Stimulated activated CD4-positive, alpha-beta T cell treated with anti-CD3 and anti-CD28 coated beads, Interleukin-12 subunit alpha, Interleukin-12 subunit beta, amount 100 ng/mL, for 48 hours (primary cell): ENCODE measurements at regions not wholly inside any gene's neighbourhood (a gene's known extent, or its start where the extent isn't known, plus 50 kb on each side); places are given as distances from the start of the nearest gene placed in this dataset.

Source experiments
- DNase-seq, 3 donors: peaks; one replicate each; pipeline ENCODE4 v3.0.0-alpha.2; 2020; ENCODE audit warnings: low read depth in 2 of 3, low spot score in 1 of 3

DNA sequence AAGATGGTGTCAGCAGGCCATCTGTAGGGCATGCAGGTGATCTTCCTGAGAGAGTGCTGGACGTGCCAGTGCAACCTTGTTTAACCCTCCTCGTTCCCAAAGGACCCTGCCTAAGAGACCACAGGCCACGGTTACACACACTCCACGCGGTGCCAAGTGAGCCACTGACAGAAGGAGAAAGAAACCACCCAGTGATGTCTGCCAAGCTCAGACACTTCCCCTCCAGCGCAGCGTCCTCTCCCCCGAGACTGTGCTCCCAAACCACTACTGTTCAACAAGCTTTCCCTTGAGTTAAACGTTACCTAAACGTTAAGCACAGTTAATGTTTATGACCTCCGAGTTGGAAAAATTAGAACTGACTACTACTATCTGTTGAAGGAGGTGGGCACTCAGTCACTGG lies 119.1 kb upstream of the NCK2 start:
- DNase-seq, result no peak

DNA sequence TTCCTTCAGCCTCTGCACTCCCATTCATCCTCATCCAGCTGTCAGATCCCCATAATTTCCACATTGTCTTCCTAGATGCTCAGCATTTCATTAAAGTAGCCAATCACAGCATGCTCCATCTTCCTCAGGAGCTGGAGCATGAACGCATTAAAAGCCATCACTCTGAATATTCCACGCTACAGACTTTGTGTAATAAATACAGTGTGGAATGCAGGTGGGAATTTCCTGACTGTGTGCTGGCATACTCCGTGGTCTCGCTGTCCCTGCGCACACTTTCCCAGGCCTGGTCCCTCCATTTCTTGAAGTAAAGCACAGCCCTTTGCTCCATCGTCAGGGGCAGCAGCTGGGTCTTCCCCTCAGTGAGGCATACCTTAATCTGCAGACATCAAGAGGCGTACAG lies 123.7 kb upstream of the NCK2 start:
- no peak for DNase-seq

DNA sequence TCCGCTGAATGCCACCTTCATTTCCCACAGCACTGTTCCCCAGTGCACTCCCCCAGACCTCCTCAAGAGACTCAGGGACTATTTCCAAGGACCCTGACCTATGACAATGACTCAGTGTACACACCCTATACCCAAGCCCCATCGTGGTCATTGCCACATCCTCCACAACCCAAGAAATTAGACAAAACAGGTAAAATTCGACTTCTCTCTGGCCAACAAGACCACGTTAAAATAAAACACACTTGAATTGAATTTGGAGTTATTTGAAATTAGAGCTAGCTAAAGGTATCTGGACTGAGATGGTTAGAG lies 126.4 kb upstream of the NCK2 start:
- no peak for DNase-seq

DNA sequence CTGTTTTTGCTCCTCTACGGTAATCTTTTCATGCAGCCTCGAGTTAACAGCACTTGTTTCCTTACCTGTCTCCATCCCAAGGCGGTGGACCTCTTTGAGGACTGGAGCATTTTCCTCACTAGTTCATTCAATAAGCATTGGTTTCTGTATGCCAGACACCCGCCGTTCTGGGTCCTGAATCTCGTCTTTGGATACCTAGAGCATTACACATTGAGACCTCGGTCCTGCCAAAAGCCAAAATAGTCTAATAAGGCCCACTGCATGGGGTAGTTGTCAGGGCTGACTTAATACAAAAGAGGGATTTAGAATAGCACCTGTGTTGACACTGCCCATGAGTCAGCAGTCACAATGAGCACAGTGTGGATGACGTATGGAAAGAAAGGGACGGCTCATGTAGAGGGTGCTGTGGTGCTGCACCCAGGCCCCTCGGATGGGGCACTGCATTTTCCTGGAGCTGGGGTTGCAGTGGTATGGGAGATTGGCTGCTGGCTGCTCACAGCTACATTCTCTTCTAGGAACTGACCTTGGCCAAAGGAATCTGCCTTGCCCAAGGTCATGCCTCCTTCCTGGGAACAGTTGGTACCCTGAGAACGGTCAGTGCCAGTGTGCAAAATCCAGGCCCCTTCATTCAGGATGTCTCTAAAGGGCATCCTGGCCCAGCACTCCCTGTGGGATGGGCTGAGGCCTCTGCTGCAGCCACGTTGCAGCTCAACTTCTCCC lies 126.9 kb upstream of the NCK2 start:
- no peak for DNase-seq

DNA sequence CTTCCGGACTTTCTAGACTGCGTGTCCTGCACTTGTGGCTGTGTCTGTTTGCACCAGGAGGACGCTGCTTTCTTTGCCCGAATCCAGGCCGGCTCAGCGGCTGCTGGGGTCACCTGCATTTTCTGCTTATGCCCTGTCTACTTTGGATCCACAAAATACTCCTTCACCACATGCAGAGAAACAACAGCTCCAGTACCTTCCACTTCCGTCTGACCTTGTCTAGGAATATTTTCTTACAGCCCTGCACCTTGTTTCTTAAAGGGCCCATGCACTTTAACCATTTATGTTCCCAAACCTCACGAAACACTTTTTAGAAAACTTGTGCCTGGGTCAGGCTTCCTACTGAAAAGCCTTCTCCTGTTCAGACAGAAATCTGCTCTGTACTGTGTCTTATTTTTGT lies 129.4 kb upstream of the NCK2 start:
- DNase-seq, result no peak

DNA sequence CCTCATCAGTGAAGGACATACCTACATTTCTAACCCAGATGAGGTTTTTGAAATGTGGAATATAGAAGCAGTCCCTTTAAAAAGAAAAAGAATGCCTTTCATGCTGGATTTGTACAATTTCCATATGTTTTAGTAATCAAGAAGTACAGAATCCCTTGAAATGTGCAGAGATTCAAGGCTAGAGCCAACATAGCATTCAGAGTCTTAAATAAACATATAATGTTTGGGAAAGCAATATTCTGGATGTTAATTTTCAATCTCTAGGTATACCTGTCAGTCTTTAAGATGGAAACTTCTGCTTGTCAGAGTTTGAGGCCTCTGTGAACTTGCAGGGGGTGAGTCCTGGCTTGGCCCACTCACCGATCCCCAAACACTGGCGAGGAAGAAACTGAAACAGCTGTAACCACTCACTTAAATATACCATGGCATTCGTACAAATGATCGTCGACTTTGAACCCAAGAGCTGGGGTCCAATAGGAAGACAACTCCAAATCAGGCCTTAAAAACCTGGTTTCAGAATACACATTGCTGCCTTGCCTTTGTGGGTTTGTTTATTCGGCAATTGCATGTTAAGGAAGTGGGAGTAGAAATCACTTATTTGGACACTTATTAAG lies 132.8 kb upstream of the NCK2 start:
- DNase-seq, result no peak

DNA sequence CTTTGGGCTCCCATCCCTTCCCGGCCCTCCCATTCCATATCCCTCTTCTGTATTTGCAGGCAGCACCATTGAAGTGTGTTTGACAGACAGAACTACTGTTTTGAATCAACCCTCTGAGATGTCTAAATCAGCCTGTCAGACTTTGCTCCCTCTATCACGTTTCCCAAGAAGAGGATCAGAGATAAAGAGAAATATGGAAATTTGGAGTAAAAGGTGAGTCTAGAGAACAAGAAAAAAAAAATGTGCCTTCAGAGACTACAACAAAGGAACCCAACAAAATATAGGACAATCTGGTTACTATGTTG lies 133.4 kb upstream of the NCK2 start:
- DNase-seq, result no peak

DNA sequence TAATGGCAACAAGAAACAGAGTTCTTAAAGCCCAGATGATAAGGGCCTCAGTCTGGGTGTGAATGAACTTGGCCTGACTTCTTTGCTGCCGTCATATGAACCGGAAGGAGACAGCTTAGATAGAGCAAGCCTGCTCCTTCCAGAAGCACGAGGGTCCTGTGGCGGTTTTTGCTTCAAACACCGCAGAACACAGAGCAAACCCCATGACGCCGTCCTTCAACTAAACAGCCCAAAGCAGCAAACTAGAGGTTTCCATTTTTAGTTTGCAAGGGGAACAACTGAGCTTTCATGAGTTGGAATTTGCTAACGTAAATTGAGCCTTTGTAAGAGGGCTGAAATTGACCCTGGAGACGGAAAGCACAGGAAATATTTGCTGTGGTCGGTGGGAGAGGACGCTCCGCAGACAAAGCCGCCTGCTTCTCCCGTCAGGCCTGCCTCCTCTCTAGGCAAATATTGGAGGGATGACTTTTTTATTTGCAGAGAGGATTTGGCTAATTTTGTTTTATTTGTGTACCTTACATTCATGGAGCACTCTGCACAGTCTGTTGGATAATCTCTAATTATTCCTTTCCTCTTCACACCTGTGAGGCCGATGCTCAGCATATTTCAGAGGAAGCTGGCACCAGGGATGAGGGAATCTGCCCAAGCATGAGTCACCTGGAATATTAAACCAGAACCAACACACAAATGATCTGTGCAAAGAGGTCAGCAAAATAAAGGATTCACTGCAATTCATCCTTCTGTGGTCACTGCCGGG lies 134.0 kb upstream of the NCK2 start:
- DNase-seq, result no peak

DNA sequence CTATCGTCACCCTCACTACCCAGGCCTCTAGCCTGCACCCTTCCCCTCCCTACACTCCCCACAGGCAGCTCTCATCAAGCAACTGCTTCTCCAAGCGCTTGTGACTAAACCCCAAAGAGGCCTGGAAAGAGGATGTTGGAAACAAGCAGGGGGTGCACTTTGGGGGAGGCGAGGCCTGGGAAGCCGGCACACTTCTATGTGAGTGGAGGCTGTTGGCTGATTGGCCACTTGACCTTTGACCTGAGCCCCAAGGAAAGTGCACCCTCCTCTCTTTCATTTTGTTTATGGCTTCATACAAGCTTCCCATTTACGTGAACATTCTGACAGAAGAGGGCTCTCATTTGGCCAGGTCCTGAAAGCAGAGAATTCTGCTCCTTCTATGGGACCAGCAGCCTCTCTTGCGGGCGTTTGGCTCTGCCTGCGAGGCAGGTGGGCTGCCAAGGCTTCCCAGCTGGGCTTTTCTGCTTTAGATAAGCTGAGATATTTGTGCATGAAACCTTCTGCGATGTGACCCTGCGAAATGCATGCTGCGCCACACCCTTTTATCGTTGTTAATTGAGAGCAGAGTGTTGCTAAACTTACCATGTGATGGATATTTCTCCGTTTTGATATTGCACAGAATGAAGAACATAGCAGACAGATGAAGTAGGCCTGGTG lies 134.8 kb upstream of the NCK2 start:
- DNase-seq, result no peak

DNA sequence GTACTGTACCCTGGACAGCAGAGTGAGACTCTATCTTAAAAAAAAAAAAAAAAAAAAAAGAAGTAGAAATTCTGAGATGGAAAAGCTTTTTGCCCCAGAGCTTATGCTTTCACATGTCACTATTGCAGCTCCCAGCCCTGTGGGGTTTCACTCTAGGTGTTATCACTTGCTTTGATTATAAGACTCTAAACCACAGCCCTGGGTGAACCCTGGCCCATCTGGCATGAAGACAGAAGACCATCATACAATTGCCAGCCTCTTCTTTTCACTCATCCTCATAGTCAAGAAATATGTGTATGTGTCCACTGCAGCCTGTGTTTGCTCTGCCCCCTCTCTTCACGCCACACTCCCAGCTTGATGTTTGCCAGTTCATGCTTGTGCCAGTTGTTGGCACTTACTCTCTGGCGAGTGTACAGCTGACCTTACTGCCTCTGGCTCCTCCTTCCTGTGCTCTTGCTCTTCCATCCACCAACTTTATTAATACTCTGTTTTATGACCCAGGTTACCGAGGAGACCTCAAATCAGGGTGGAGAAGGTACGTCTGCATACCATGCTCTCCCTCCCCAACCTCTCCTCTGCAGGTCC lies 136.7 kb upstream of the NCK2 start:
- no peak for DNase-seq

DNA sequence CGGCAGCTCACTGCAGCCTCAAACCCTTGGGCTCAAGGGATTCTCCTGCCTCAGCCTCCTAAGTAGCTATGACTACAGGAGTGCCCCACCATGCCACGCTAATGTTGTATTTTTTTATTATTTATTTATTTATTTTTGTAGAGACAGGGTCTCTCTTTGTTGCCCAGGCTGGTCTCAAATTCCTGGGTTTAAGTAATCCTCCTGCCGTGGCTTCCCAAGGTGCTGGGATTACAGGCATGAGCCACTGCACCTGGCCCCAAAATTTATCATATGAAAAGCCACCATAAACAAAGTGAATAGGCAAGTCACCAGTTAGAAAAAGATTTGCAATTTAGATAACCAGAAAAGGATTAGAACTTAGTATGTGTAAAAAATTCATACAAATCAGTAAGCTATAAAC lies 138.6 kb upstream of the NCK2 start:
- DNase-seq, result no peak

DNA sequence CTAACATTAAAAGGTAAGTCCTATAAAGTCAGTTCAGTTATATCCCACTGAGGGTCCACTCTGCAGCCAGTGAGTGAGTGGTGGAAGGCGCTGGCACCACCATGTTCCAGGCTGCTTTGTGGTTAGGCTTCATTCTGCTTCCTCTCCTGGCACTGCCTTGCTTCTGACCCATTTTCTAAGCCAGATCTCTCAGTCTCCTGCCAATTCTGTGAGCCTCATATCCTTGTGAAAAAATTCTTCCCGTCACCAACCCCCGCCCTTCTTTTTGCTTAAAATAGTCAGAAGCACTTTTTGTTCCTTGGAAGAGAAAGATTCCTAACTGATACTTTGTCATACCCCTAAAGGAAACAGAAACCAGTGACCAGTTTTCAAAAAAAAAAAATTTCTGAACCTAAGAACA lies 139.8 kb upstream of the NCK2 start:
- no peak for DNase-seq

DNA sequence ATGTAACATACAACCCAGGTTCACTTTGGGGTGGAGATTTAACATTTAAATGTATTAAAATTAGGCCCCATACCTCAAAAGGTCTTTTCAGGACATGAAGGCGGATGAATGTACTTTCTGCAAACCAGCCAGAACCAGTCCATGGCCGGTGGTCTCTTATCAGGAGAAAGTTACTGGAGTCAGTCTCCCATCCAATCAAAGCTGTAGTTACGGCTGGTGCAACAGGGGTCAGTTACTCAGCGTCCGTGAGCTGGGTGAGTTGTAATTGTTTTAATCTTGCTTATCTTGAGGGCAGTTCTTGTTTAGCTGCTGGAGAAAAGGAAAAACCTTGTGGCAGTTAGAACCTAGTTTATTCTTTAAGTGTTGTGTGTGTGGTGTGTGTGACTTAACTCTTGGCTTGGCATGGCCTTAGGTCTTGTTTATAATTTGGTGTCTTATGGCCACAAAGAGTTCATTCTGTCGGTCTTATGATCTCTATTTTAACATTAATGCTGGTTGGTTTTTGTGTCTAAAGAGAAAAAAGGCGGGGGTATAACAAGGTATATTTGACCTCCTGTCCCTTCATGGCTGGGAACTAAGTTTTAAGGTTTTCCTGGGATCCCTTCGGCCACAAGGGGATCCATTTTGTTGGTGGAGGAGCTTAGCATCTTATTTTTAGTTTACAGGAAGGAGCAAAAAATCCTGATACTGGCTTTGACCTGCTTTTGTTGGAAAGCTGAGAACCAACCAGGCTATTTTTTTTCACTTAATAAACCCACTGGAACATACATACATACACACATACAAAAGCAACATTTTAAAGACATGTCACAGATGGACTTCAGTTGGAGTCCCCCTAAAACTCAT lies 143.5 kb upstream of the NCK2 start:
- DNase-seq, result no peak

DNA sequence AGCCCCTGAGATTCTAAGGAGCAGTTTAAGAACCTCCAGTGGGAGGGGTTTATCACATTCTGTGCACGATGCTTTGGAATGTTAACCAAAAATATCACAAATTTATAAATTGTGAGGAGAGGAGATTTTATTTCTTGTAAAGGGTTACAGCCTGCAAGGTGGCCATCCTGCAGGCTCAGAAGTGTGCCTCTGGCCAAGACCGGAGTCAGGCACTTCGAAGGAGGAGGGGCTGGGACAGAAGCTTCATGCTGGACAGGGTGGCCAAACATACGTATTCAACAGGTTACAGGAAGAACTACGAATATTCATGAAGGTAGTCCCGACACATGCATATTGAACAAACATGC lies 144.1 kb upstream of the NCK2 start:
- DNase-seq, result no peak

DNA sequence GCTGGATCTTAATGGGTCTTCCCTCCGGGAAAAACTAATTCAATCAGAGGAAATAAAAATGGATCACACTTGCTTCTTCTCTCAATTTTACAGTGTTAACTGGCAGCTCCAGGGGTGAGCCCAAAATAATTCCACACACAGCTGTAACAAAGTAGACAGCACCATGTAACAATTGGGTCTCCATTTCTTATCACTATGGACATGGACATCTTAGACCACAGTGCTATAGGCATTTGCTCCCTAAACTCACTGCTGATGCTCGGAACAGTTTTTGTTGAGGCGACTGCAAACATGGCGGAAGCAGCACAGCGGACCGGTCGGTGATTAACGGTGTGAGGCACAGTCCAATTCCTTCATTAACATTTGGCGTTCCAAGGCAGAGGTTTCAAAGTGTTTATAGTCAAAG lies 144.7 kb upstream of the NCK2 start:
- DNase-seq, result no peak

DNA sequence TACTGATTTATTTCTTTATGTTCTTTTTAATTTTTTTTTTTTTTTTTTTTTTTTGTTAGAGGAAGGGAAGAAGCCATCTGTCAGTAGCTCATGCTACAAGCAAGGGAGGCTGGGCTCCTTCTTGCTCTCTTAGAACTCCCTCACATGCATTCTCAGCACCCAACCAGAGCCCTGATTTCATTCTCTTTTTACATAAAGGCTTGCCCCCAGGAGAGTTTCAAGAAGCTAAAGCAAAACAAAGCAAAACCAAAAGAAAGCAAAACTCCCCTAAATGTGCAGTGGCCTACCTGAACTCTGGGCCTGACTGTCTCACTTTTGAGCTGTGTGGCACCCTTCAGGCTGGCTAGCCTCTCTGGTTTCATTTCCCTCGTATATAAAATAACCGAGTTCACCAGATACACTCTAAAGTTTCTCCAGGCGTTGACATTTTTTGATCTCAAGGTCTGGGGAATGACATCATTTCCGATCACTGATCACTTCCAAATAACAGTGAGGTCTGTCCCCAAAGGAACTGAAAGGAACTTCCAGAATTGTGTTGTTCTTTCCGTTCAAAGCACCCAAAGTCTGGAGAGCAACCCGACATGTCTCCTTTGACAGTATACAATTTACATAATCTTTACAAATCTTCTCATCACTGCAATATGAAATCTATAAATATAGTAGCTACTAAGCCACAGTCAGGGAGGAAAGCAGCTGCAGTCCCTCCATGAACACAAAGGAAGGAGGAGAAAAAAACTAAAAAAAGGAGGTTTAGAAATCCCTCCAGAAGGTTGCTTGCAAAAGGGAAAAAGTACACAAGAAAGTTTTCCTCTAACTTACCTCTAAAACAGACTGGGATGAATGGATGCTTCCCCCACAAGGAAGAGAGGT lies 145.6 kb upstream of the NCK2 start:
- DNase-seq, result no peak

DNA sequence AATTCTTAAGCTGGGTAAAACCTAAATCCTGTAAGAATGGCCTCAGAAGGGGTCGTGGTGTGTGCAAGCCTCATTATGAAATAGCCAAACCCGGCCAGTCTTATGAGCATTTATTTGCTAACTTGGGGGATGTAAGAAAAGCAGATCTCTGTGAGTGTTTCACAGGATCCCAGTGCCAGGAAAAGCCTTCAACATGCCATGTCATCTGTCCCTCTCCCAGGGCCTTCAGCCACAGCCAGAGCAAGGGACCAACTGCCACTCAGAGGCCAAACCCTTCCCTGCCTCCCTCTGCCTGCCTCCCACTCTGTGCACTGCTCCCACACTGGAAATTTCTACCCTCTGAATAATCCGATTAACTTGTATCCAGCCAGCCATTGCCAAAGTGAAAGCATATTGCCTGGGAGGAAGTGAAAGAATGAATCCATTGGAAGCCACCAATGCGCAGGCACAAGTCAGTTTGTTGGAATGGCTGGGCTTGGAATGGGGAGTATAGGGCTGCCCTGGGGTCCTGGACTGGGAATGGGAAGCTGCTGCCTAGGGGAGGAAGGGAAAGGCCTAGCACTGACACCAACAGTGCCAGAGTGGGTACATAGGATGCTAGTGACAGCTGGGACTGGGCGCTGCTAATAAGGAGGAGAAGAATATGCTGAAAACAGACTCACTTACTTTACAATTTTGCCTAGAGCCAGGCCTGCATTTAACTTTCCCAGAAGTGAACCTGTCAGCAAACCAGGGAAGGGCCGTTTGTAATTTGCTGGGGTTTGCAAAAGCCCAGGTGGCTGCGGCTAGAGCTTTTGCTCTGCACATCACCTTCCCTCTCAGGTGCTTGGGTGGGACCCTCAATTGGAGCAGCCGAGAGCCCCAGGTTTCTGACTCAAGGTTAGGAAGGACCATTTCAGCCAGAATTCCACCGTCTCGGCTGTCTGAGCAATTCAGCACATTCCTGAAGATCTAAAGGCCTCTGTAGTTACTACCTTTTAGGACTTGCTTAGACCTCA lies 146.6 kb upstream of the NCK2 start:
- no peak for DNase-seq

DNA sequence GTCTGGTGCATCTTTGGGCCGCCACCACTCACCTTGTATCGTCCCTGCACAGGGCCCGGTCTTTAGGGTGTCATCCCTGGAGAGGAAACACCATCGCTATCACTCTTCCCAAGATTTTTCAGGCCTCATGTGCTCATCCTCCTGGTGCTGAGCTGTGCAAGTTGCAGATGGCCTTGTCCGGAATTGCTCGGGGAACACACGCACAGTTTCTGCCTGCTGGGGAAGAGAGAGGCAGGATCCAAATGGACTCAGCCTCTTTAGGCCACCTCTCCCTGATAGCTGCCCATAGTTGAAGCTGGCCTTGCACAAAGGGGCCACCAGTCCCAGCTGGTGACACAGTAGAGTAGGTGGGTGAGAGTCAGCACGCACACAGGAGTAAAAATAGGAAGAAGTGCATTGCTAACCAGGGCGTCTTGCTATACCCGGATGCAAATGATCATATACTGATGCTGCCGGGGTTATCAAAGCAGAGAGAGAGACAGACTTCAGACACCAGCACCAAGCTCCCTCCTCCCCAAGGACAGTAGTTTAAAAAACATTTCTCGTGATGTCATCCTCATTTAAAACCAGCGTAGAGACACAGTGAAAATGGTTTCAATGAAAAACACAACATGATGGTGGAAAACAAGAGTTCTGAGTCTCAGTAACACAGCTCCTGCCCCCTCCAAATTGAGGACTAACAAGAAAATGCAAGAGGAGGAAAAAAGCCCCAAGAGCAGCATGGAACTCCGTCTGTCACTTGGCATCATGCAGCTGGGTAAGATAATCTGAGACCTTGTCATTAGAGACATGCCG lies 147.5 kb upstream of the NCK2 start:
- DNase-seq, result no peak
